ENCODE measurements at regions not wholly inside any gene's neighbourhood (a gene's known extent, or its start where the extent isn't known, plus 50 kb on each side); places are given as distances from the start of the nearest gene placed in this dataset.

- no peak overlapping the region for H3K27ac ChIP-seq
- no peak for DNase-seq (ENCODE audit: low read depth, low spot score)
Measured at GRCh38 chr5:168214886-168215285, 76.6 kb upstream of the WWC1 start.

DNA sequence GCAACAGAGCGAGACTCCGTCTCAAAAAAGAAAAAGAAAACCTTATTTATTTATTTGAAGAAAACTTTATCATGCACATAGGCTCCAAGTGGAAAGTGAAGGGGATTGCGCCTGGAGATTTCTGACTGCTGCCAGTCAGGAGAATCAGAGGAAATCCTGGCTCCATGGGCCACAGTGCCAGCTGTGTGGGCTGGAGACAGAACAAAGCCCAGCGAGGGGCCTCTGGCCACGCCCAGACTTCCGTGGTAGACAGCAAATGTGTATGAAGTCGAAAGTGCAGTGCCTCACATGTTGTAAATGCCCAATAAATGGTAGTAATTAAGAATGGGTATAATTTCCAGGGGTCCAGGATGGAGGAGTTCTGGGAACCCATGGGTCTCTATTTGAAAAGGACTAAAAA, 75.8 kb upstream of the WWC1 start:
- DNase-seq (ENCODE audit: low read depth, low spot score): no peak
- H3K27ac ChIP-seq: no peak overlapping the region

- H3K27ac ChIP-seq: no peak overlapping the region
- no peak for DNase-seq (ENCODE audit: low read depth, low spot score)
Measured at GRCh38 chr5:168216989-168217388, 74.5 kb upstream of the WWC1 start.

DNA sequence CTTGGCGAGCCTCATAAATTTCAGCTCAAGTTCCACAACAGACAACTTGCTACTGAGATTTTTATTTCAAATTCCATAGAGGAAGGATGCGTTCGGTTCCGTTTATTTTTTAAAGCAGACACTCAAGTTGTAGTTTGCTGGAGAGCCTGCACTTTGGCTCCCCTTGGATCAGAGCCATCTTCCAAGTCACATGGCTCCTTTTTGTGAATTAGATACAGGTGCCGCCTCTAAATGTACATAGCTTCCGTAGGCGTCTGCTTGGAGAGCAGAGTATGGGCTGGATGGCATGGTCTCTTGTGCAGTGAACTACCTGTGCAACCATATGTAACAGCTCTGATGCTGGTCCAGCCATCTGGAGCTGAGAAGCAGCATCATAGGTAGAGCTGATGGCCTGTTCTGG, 73.9 kb upstream of the WWC1 start:
- H3K27ac ChIP-seq: no peak overlapping the region
- DNase-seq (ENCODE audit: low read depth, low spot score): no peak

- H3K27ac ChIP-seq: no peak overlapping the region
- no peak for DNase-seq (ENCODE audit: low read depth, low spot score)
Measured at GRCh38 chr5:168218746-168219145, 72.7 kb upstream of the WWC1 start.

DNA sequence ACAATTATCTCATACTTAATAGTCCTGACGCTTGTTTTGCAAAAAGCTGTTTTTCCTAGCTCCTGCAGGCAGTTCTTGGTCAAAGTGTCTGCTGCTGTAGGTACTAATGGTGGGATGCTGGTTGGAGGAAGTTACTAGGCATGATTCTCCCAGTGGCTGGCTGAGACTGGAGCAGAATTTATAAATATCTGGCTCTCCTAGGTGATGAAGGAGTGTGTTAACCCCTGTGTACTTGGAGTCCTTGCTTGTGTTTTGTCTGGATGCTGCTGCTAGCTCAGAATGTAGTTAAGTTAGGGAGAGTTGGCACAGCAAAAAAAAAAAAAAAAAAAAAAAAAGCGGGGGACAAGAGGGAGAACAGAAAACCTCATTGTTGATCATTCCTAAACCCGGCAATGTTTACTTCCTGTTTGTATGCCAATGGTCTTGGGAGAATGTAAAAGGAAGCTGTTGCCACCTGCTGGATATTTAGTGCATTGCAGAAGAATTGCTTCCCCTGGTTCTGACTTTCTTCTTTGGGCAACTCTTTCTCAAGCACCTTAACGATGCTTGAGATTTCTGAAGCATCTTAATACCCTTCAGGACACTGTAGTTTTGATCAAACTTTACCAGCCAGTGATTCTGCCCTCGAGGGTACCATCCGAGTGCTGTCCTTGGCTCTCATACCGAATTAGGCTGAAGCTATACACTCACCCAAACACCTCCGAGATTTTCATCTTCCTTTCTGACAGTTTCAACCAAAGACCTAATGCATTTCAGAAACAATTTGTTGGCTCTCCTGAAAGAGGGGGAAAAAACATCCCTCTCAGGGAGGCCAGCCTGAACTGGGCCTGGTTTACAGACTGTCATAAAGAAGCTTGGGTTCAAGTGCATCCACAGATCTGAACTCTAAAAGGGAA, 71.7 kb upstream of the WWC1 start:
- H3K27ac ChIP-seq: no peak overlapping the region
- DNase-seq (ENCODE audit: low read depth, low spot score): peak; percentile 22

- no peak overlapping the region for H3K27ac ChIP-seq
- DNase-seq (ENCODE audit: low read depth, low spot score): no peak
Measured at GRCh38 chr5:168224085-168224484, 67.4 kb upstream of the WWC1 start.

DNA sequence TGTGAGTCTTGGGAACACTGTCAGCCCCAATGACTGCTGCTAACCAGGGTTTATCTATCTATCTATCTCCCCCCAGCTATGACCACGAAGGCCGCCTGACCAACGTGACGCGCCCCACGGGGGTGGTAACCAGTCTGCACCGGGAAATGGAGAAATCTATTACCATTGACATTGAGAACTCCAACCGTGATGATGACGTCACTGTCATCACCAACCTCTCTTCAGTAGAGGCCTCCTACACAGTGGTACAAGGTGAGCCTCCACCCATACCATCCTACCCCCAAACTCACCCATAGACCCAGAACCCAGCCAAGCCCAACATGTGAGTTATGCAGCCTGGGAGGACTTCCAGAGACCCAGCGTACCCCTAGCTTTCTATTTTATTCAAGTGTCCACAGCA, 65.4 kb upstream of the WWC1 start:
- DNase-seq (ENCODE audit: low read depth, low spot score): no peak
- no peak overlapping the region for H3K27ac ChIP-seq

DNA sequence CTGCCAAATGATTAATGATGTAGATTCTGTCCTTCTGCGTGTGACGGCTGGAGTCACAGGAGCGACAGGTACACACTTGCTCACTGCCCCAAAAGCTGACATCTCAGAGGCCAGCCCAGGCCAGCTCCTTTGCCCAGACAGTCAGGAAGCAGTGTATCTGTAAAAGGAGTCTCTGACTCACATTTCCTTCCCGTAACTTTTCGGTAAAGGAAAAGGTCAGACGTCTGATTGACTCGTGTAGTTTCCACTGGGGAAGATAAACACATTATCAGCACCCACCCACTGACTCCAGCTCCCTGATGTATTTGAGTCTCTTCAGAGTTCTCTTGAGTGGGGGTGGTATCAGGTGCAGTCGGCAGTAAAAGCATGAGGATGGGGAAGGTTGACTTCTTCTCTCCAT, 64.4 kb upstream of the WWC1 start:
- H3K27ac ChIP-seq: peak overlapping the region; percentile 27
- DNase-seq (ENCODE audit: low read depth, low spot score): peak; percentile 51

DNA sequence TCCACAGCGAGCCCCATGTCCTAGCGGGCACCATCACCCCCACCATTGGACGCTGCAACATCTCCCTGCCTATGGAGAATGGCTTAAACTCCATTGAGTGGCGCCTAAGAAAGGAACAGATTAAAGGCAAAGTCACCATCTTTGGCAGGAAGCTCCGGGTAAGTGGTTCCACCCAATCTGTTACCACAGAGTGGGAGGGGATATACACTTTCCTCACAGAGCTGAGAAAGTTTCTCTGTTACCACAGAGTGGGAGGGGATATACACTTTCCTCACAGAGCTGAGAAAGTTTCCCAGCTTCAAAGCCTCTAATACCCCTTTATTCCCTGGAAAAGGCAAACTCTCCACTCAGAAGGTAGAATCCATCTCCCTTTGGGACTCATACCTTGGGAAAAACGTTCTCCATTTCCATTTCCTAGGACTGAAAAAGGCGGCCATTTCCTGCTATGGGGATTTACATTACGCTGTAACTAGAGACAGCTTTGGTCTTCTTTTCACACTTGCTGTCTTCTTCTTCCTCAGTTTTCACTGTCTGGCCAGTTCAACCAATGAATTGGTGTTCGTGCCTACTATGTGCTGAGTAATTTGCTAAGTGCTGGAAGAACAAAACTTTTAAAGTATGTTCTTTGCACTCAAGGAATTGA, 63.4 kb upstream of the WWC1 start:
- no peak overlapping the region for H3K27ac ChIP-seq
- no peak for DNase-seq (ENCODE audit: low read depth, low spot score)

DNA sequence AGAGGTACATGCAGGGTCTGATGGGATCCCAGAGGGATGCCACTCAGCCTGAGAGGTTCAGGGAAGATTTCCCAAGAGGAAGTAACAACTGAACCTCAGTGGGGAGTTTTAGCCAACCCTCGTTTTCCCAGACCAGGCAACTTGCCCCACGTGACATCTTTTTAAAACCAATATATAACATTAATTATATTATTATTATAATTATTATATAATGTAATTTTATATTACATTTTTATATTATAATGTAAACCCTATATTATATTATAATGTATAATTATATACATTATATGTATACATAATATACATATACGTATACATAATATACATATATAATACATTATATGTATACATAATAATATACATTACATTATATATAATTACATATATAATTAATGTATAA, 62.8 kb upstream of the WWC1 start:
- no peak for DNase-seq (ENCODE audit: low read depth, low spot score)
- no peak overlapping the region for H3K27ac ChIP-seq

DNA sequence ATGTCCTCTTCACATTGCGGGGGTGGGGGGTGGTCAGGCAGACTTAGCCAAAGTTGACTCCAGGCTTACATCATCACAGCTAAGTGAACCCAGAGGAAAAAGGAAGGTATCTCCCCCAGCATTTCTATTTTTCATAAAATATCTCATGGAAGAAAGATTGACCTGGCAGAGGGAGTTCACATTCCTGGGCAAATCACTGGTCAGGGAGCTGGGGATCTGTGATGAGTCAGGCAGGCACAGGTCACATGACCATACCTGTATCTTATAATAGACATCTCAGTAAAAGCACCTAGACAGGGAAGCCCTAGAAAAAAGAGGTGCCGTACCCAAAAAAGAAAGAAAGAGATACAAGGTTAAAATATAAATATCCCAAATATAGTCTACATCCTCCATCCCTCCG, 57.3 kb upstream of the WWC1 start:
- DNase-seq (ENCODE audit: low read depth, low spot score): no peak

GRCh38 chr5:168238463-168238862, 53.0 kb upstream of the WWC1 start:
- H3K27ac ChIP-seq: no peak overlapping the region
- no peak for DNase-seq (ENCODE audit: low read depth, low spot score)

More for the DNA sequence above, 57.3 kb upstream of the WWC1 start:
- no peak overlapping the region for H3K27ac ChIP-seq

GRCh38 chr5:168239325-168239724, 52.1 kb upstream of the WWC1 start:
- H3K27ac ChIP-seq: no peak overlapping the region
- DNase-seq (ENCODE audit: low read depth, low spot score): no peak
